ELF-1 (cell line): ENCODE measurements at regions not wholly inside any gene's neighbourhood (a gene's known extent, or its start where the extent isn't known, plus 50 kb on each side); places are given as distances from the start of the nearest gene placed in this dataset.

ENCODE experiments used
- DNase-seq: peaks from one replicate; pipeline ENCODE4 v3.0.0-alpha.2; 2016; ENCODE audit warnings: low read depth, low spot score

- DNase-seq = no peak
These were observed 299.5 kb upstream of the SOX11 start for GRCh38 chr2:5392658-5393057.

GRCh38 chr2:5393474-5393873 lies 298.7 kb upstream of the SOX11 start:
- no peak for DNase-seq

- no peak for DNase-seq
These were observed 298.0 kb upstream of the SOX11 start for GRCh38 chr2:5394223-5394622.

GRCh38 chr2:5401115-5401657 lies 291.0 kb upstream of the SOX11 start:
- no peak for DNase-seq

GRCh38 chr2:5403392-5403791 lies 288.8 kb upstream of the SOX11 start:
- no peak for DNase-seq

- peak; percentile 4 for DNase-seq
These were observed 282.2 kb upstream of the SOX11 start for GRCh38 chr2:5409898-5410381.

- no peak for DNase-seq
These were observed 281.0 kb upstream of the SOX11 start for GRCh38 chr2:5410991-5411700.

- DNase-seq = no peak
These were observed 280.2 kb upstream of the SOX11 start for GRCh38 chr2:5412001-5412400.

- no peak for DNase-seq
These were observed 258.3 kb upstream of the SOX11 start for GRCh38 chr2:5433855-5434254.

- DNase-seq = no peak
These were observed 254.8 kb upstream of the SOX11 start for GRCh38 chr2:5437375-5437774.

GRCh38 chr2:5440174-5440573 lies 252.0 kb upstream of the SOX11 start:
- DNase-seq = no peak

- peak; percentile 17 for DNase-seq
These were observed 249.4 kb upstream of the SOX11 start for GRCh38 chr2:5442736-5443135.

- DNase-seq = no peak
These were observed 248.0 kb upstream of the SOX11 start for GRCh38 chr2:5444168-5444567.

GRCh38 chr2:5444854-5445253 lies 247.3 kb upstream of the SOX11 start:
- no peak for DNase-seq

GRCh38 chr2:5449867-5450266 lies 242.3 kb upstream of the SOX11 start:
- DNase-seq = no peak

GRCh38 chr2:5453220-5454050 lies 238.7 kb upstream of the SOX11 start:
- DNase-seq = no peak

- DNase-seq = no peak
These were observed 238.2 kb upstream of the SOX11 start for GRCh38 chr2:5454051-5454390.

- DNase-seq = no peak
These were observed 233.1 kb upstream of the SOX11 start for GRCh38 chr2:5459041-5459440.

GRCh38 chr2:5464657-5465056 lies 227.5 kb upstream of the SOX11 start:
- no peak for DNase-seq

- no peak for DNase-seq
These were observed 226.3 kb upstream of the SOX11 start for GRCh38 chr2:5465859-5466258.

- no peak for DNase-seq
These were observed 224.8 kb upstream of the SOX11 start for GRCh38 chr2:5467178-5467905.

GRCh38 chr2:5472673-5473072 lies 219.5 kb upstream of the SOX11 start:
- no peak for DNase-seq
